AG09309 (cell line): ENCODE measurements at regions not wholly inside any gene's neighbourhood (a gene's known extent, or its start where the extent isn't known, plus 50 kb on each side); places are given as distances from the start of the nearest gene placed in this dataset.

Source experiments
- DNase-seq: peaks from one replicate; pipeline ENCODE4 v3.0.0-alpha.2; 2010; ENCODE audit warnings: low read depth
- H3K4me3 ChIP-seq: 2 replicates; pipeline ENCODE4 v1.5.1; 2011; ENCODE audit warnings: mild to moderate bottlenecking, low read depth, low read length, moderate library complexity; ENCODE audit not compliant: control insufficient read depth
- TF ChIP-seq, protein P1 (sequence below): IDR thresholded peaks from 2 replicates; pipeline ENCODE4 v1.5.1; 2011; ENCODE audit warnings: mild to moderate bottlenecking, low read depth, low read length, inconsistent platforms; ENCODE audit not compliant: insufficient read depth, control insufficient read depth; ENCODE audit errors: missing control alignments

DNA sequence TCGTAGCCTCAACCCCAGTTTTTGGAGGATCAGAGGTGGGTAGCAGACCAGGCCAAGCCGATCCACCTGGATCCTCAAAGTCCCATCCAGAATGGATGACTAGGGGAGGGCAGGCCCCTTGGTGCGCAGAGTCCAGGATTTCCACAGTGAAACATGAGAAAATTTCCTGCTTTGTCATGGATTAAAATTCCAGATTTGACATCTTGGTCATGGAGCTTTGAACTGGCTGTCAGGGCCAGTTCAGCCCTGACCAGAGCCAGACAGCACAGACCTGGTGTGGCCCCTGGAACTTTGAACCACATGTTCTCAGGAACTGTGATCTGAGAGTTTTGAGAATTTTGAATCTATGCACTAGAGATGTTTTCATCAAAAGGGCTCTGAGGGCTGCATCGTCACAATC lies 177.5 kb downstream of the MN1 start:
- H3K4me3 ChIP-seq, result no peak overlapping the region
- TF ChIP-seq, protein P1, sequence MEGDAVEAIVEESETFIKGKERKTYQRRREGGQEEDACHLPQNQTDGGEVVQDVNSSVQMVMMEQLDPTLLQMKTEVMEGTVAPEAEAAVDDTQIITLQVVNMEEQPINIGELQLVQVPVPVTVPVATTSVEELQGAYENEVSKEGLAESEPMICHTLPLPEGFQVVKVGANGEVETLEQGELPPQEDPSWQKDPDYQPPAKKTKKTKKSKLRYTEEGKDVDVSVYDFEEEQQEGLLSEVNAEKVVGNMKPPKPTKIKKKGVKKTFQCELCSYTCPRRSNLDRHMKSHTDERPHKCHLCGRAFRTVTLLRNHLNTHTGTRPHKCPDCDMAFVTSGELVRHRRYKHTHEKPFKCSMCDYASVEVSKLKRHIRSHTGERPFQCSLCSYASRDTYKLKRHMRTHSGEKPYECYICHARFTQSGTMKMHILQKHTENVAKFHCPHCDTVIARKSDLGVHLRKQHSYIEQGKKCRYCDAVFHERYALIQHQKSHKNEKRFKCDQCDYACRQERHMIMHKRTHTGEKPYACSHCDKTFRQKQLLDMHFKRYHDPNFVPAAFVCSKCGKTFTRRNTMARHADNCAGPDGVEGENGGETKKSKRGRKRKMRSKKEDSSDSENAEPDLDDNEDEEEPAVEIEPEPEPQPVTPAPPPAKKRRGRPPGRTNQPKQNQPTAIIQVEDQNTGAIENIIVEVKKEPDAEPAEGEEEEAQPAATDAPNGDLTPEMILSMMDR, result no peak
- no peak for DNase-seq

DNA sequence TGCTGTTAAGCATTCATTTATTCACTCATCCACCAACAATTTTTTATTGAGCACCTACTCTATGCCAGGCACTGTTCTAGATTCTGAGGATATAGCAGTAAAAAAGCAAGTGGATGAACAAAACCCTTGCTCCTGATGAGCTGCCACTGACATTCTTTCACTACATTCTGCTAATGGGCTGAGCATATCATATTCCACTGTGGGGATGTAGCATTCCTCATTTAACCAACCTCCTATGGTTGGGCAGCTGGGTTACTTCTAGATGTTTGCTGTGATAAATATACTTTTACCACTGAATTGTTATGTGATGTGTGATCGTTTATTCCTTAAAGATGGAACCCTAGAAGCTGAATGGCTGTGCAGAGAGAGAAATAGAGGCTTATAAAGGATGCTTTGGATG lies 176.9 kb downstream of the MN1 start:
- no peak for DNase-seq

DNA sequence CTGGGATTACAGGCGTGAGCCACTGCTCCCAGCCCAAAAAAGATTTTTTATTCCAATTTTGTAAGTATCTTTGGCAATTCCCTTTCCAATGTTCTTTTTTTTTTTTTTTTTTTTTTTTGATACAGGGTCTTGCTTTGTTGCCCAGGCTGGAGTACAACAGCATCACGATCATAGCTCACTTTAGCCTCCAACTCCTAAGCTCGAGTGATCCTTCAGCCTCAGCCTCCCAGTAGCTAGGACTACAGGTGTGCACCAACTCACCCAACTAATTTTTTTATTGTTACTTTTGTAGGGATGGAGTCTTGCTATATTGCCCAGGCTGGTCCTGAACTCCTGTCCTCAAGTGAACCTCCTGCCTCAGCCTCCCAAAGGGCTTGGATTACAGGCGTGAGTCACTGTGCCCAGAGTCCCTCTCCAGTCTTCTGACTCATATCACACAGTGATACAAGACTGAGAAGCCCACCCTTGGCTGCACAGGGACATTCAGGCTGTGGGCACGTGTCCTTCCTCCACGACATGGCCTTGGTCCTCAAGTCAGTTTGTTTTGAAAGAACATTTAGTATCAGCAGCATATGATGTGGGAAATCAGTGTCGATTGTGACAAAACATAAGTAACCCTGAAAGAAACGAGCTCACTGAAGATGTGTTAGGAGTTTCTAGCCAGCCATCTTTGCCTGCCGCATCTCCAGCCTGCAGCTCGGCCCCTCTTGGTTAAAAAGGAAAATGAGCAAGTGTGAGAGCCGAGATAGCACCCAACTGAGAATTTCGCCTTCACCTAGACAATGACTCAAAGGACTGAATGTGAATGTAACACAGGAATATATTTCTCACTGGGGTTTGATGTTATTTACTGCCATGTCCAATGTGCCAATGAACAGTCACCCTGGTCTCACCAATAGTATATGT lies 175.5 kb downstream of the MN1 start:
- TF ChIP-seq, protein P1, result no peak
- DNase-seq, result no peak
- H3K4me3 ChIP-seq, result no peak overlapping the region

More for the DNA sequence above, 176.9 kb downstream of the MN1 start:
- TF ChIP-seq, protein P1, result no peak
- H3K4me3 ChIP-seq, result no peak overlapping the region

DNA sequence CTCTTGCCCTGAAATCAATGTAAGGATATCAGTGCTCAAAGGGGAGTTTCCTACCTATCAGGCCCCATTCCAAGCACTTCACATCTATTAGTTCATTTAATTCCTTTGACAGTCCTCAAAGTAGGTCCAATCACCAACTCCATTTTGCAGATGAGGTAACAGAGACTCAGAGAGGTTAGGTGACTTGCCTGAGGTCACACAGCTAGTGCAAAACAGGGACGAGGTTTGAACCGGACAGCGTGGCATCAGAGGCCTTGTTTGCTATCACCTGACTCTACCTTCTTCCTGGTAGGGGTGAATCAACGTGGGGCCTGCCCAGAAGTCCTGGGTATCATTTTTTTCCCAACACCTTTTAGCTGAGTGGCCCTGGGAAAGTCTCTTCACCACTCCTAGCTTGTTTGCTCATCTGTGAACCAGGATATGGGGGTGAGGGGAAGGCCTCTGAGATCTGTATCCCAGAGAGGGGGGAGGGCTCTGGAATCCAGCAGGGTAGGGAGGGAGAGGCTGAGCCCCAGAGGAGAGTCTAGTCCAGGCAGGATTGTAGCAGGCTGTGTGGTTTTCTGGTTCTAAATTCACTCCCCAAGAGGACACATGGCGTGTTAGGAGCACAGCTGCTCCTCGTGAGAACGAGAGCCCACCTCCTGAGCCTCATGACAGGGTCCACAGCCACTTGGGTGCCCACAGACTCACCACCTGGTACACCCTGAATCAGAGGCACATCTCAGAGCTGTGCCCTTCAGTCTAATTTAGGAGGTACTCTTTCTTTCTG lies 174.7 kb downstream of the MN1 start:
- H3K4me3 ChIP-seq, result no peak overlapping the region
- no peak for DNase-seq
- TF ChIP-seq, protein P1, result no peak

DNA sequence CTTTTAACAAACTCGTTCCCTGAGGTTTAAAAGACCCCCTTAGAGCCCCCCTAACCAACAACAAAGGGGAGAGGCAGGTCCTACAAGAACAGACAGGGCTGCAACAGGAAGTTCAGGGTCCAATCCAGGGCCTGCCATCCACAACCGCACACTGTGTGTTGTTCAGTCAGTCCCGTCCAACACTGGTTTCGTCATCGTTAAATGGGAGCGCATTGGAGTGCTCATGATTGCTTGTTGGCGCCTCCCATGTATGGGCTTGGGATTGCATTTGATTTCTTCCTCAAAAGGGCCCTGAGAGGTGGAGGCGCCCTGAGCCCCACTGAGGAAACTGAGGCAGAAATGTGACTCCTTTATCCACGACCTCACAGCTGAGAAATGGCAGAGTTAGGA lies 174.1 kb downstream of the MN1 start:
- no peak overlapping the region for H3K4me3 ChIP-seq
- TF ChIP-seq, protein P1, result no peak
- DNase-seq, result no peak

DNA sequence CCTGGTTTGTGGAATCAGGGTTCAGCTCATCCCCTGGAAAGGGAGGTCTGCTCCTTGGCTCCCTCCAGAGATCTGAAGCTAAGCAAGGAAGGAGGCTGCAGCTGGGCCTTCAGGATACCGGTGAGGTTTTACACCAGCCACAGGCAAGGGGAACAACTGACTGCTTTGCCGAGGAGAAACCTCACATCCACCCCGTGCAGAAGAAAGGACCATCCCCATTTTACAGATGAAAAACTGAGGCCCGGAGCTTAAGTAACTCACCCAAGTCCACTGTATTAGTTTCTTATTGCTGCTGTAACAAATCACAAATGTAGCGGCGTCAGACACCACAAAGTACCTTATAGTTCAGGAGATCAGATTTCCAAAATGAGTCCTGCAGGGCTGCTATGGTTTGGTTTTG lies 173.7 kb downstream of the MN1 start:
- no peak overlapping the region for H3K4me3 ChIP-seq
- TF ChIP-seq, protein P1, result no peak
- no peak for DNase-seq
